ENCODE measurements at regions not wholly inside any gene's neighbourhood (a gene's known extent, or its start where the extent isn't known, plus 50 kb on each side); places are given as distances from the start of the nearest gene placed in this dataset.

- TF ChIP-seq, protein P1, sequence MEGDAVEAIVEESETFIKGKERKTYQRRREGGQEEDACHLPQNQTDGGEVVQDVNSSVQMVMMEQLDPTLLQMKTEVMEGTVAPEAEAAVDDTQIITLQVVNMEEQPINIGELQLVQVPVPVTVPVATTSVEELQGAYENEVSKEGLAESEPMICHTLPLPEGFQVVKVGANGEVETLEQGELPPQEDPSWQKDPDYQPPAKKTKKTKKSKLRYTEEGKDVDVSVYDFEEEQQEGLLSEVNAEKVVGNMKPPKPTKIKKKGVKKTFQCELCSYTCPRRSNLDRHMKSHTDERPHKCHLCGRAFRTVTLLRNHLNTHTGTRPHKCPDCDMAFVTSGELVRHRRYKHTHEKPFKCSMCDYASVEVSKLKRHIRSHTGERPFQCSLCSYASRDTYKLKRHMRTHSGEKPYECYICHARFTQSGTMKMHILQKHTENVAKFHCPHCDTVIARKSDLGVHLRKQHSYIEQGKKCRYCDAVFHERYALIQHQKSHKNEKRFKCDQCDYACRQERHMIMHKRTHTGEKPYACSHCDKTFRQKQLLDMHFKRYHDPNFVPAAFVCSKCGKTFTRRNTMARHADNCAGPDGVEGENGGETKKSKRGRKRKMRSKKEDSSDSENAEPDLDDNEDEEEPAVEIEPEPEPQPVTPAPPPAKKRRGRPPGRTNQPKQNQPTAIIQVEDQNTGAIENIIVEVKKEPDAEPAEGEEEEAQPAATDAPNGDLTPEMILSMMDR (conservative IDR thresholded peaks at IDR 0.05) = no peak
- TF ChIP-seq ZFX (IDR thresholded peaks at IDR 0.05) = no peak
Observed at GRCh38 chr5:33205727-33206410, 234.9 kb upstream of the TARS1 start.
